ENCODE measurements at regions not wholly inside any gene's neighbourhood (a gene's known extent, or its start where the extent isn't known, plus 50 kb on each side); places are given as distances from the start of the nearest gene placed in this dataset.
"Not testable (repeated sequence)": the region's sequence is repeated elsewhere in the genome, so short reads cannot be mapped to it uniquely, and the experiment has no call there.

DNA sequence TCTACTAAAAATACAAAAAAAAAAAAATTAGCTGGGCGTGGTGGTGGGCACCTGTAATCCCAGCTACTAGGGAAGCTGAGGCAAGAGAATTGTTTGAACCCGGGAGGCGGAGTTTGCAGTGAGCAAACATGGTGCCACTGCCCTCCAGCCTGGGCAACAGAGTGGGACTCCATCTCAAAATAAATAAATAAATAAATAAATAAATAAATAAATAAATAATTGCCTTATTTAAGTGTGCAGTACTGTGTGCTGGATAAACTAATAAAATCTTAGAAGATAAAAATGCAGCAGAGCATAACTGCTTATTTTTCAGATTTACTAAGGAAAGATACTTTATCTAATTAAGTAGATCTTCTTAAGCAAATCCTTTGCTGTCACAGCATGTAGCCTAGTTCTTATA, 61.7 kb upstream of the TSPAN7 start:
- H3K27ac ChIP-seq (ENCODE audit: low read length); H3K36me3 ChIP-seq (ENCODE audit: control insufficient read depth in 2 of 2, extremely low read depth in 1 of 2, insufficient read depth in 1 of 2, low read length in 1 of 2); ATAC-seq (replicated peaks in 1 of 4); H3K4me3 ChIP-seq (ENCODE audit: control insufficient read depth in 1 of 2, extremely low read depth in 1 of 2, low read length in 1 of 2); H3K27ac Mint-ChIP-seq; H3K27me3 ChIP-seq (replicated peaks in 1 of 2; ENCODE audit: control insufficient read depth in 2 of 2, extremely low read depth in 1 of 2, insufficient read depth in 2 of 2, low read length in 1 of 2); H3K4me1 Mint-ChIP-seq; H3K36me3 Mint-ChIP-seq; CTCF ChIA-PET; H3K4me1 ChIP-seq (ENCODE audit: control insufficient read depth in 1 of 2, extremely low read depth in 1 of 2, insufficient read depth in 2 of 2, low read length in 2 of 2); H3K9me3 ChIP-seq; POLR2A ChIA-PET; H3K4me3 Mint-ChIP-seq; DNase-seq: not testable (repeated sequence)
- H3K9me3 Mint-ChIP-seq = peaks cover 7 to 13% (median 12%) of the 10 kb centered on the region in 3 donors
- WGBS (ENCODE audit: insufficient coverage) = no CpG with 5 or more reads among the region's 3 CpGs
- H3K27me3 Mint-ChIP-seq = peaks cover 6 to 17% of the 10 kb centered on the region in 2 donors

DNA sequence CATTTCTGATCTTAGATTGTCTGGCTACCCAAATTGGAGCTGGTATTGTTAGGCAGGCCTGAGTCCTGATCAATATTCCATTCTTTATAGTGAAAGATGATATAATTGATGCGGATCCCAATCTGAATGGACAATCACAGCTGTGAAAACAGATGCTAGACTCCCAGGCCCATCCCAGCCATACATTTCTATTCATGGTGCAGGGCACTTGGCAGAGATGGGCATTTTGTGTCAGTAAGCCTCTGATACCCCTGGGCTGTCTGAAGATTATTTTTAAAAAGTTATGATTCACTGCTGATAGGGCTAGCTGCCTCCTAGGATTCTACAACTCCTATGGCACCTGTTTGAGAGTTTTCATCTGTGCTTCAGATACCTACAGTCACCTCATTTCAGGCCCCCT, 61.2 kb upstream of the TSPAN7 start:
- no peaks in the 10 kb centered on the region for H3K36me3 Mint-ChIP-seq
- no peak overlapping the region for H3K27ac Mint-ChIP-seq
- Histone ChIP-seq H3K9me3 (no peaks in the 10 kb centered on the region), H3K36me3 (ENCODE audit: control insufficient read depth in 2 of 2, extremely low read depth in 1 of 2, insufficient read depth in 1 of 2, low read length in 1 of 2) (no peaks in the 10 kb centered on the region), H3K4me1 (ENCODE audit: control insufficient read depth in 1 of 2, extremely low read depth in 1 of 2, insufficient read depth in 2 of 2, low read length in 2 of 2) (no peaks in the 10 kb centered on the region), H3K27me3 (replicated peaks in 1 of 2; ENCODE audit: control insufficient read depth in 2 of 2, extremely low read depth in 1 of 2, insufficient read depth in 2 of 2, low read length in 1 of 2) (no peaks in the 10 kb centered on the region), H3K27ac (ENCODE audit: low read length) (no peak overlapping the region), H3K4me3 (ENCODE audit: control insufficient read depth in 1 of 2, extremely low read depth in 1 of 2, low read length in 1 of 2) (no peak overlapping the region)
- no CpG with 5 or more reads among the region's 1 CpG for whole genome bisulfite sequencing (ENCODE audit: insufficient coverage)
- ChIA-PET POLR2A (no interaction called here), CTCF (no interaction called here)
- no peak for DNase-seq
- no peak for ATAC-seq (replicated peaks in 1 of 4)
- peaks cover 6 to 17% of the 10 kb centered on the region in 2 donors for H3K27me3 Mint-ChIP-seq
- H3K4me1 Mint-ChIP-seq = no peaks in the 10 kb centered on the region
- peaks cover 7 to 13% (median 12%) of the 10 kb centered on the region in 3 donors for H3K9me3 Mint-ChIP-seq
- no peak overlapping the region for H3K4me3 Mint-ChIP-seq

DNA sequence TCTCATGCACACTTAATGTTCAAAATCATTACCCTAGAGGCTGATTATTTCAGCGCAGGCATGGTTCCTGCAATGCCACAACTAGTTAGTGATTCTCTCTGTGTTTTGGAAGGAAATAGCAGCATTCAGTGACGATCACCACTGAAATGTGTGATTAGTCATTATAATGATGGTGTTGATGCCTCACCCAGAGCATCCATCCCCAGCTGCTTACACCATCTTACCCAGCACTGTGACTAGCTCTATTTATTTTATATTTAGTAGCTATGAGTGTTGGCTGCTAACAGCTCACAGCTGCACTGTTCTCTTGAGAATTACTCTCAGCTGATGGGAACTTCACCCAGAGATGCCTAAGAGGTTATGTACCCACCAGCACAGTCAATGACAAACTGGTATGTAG, 60.5 kb upstream of the TSPAN7 start:
- H3K4me1 Mint-ChIP-seq = no peaks in the 10 kb centered on the region
- no CpG with 5 or more reads among the region's 2 CpGs for WGBS (ENCODE audit: insufficient coverage)
- H3K27me3 Mint-ChIP-seq = peaks cover 4 to 17% of the 10 kb centered on the region in 2 donors
- H3K9me3 Mint-ChIP-seq = peaks cover 7 to 13% (median 12%) of the 10 kb centered on the region in 3 donors
- no peak for ATAC-seq (replicated peaks in 1 of 4)
- POLR2A ChIA-PET = no interaction called here
- no peak overlapping the region for H3K4me3 Mint-ChIP-seq
- no peak for DNase-seq
- no peak overlapping the region for H3K4me3 ChIP-seq (ENCODE audit: control insufficient read depth in 1 of 2, extremely low read depth in 1 of 2, low read length in 1 of 2)
- CTCF ChIA-PET = no interaction called here
- H3K27ac ChIP-seq (ENCODE audit: low read length) = no peak overlapping the region
- no peaks in the 10 kb centered on the region for H3K36me3 ChIP-seq (ENCODE audit: control insufficient read depth in 2 of 2, extremely low read depth in 1 of 2, insufficient read depth in 1 of 2, low read length in 1 of 2)
- no peaks in the 10 kb centered on the region for H3K4me1 ChIP-seq (ENCODE audit: control insufficient read depth in 1 of 2, extremely low read depth in 1 of 2, insufficient read depth in 2 of 2, low read length in 2 of 2)
- no peak overlapping the region for H3K27ac Mint-ChIP-seq
- H3K27me3 ChIP-seq (replicated peaks in 1 of 2; ENCODE audit: control insufficient read depth in 2 of 2, extremely low read depth in 1 of 2, insufficient read depth in 2 of 2, low read length in 1 of 2) = no peaks in the 10 kb centered on the region
- H3K9me3 ChIP-seq = no peaks in the 10 kb centered on the region
- H3K36me3 Mint-ChIP-seq = no peaks in the 10 kb centered on the region

DNA sequence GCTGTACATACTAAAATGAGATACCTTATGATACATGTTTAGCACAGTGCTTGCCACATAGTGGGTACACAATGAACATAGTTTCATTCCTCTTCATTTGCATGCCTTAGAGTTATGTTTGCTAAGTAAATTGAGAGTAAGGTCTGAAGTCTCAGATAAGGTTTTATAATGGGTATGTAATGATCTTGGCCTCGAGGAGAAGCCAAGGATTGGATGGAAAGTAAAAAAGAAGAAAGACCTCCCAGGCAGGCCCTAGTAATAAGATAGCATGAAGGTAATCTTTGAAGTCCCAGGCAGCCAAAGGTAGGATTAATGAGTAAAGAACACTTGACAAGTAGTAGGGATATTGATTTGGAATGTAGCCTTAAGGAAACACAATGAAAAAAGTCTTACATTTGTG, 55.8 kb upstream of the TSPAN7 start:
- no peak for ATAC-seq (replicated peaks in 1 of 4)
- ChIA-PET CTCF (no interaction called here), POLR2A (no interaction called here)
- DNase-seq = no peak
- H3K4me1 Mint-ChIP-seq = no peaks in the 10 kb centered on the region
- no peaks in the 10 kb centered on the region for H3K9me3 ChIP-seq
- no peak overlapping the region for H3K27ac ChIP-seq (ENCODE audit: low read length)
- no peak overlapping the region for H3K4me3 Mint-ChIP-seq
- WGBS (ENCODE audit: insufficient coverage) = no CpG with 5 or more reads among the region's 1 CpG
- H3K9me3 Mint-ChIP-seq = peaks cover 7 to 13% (median 12%) of the 10 kb centered on the region in 3 donors
- H3K36me3 Mint-ChIP-seq = no peaks in the 10 kb centered on the region
- peaks cover 0 to 15% of the 10 kb centered on the region in 2 donors for H3K27me3 Mint-ChIP-seq
- no peak overlapping the region for H3K27ac Mint-ChIP-seq
- no peaks in the 10 kb centered on the region for H3K27me3 ChIP-seq (replicated peaks in 1 of 2; ENCODE audit: control insufficient read depth in 2 of 2, extremely low read depth in 1 of 2, insufficient read depth in 2 of 2, low read length in 1 of 2)
- H3K4me1 ChIP-seq (ENCODE audit: control insufficient read depth in 1 of 2, extremely low read depth in 1 of 2, insufficient read depth in 2 of 2, low read length in 2 of 2) = no peaks in the 10 kb centered on the region
- no peak overlapping the region for H3K4me3 ChIP-seq (ENCODE audit: control insufficient read depth in 1 of 2, extremely low read depth in 1 of 2, low read length in 1 of 2)
- H3K36me3 ChIP-seq (ENCODE audit: control insufficient read depth in 2 of 2, extremely low read depth in 1 of 2, insufficient read depth in 1 of 2, low read length in 1 of 2) = no peaks in the 10 kb centered on the region

All from T-cell (primary cell).